SK-N-SH treated with all-trans-retinoic acid at 6 μM for 48 hours (cell line): ENCODE measurements at regions not wholly inside any gene's neighbourhood (a gene's known extent, or its start where the extent isn't known, plus 50 kb on each side); places are given as distances from the start of the nearest gene placed in this dataset.

ENCODE experiments used
- ATAC-seq: fragments of 200-7000 bp; cut with Tn5 transposase; 3 replicates; pipeline ENCODE4 v1.9.1; 2020; ENCODE audit warnings: mild to moderate bottlenecking, moderate library complexity
- ARNTL ChIP-seq: fragments of 450-650 bp; formaldehyde crosslinking; IDR thresholded peaks from 2 replicates; pipeline ENCODE4 v1.5.0; 2020; ENCODE audit warnings: low read depth, mild to moderate bottlenecking, moderate library complexity, borderline replicate concordance
- BACH2 ChIP-seq: fragments of 250-450 bp; sonication (Bioruptor Pico); IDR thresholded peaks from 2 replicates; pipeline ENCODE4 v1.9.0; 2021; ENCODE audit warnings: mild to moderate bottlenecking, borderline replicate concordance
- ESRRG ChIP-seq: fragments of 250-450 bp; sonication (Bioruptor Pico); IDR thresholded peaks from 2 replicates; pipeline ENCODE4 v1.6.1; 2021; ENCODE audit warnings: mild to moderate bottlenecking
- GLIS3 ChIP-seq: fragments of 250-450 bp; sonication (Bioruptor Pico); IDR thresholded peaks from 2 replicates; pipeline ENCODE4 v1.5.0; 2020; ENCODE audit warnings: mild to moderate bottlenecking, moderate library complexity
- ISL1 ChIP-seq: fragments of 250-450 bp; sonication (Bioruptor Pico); IDR thresholded peaks from 2 replicates; pipeline ENCODE4 v2.1.2; 2022; ENCODE audit warnings: mild to moderate bottlenecking, moderate library complexity
- OSR1 ChIP-seq: fragments of 250-450 bp; sonication (Bioruptor Pico); IDR thresholded peaks from 2 replicates; pipeline ENCODE4 v1.8.0; 2022; ENCODE audit warnings: moderate library complexity, mild to moderate bottlenecking, inconsistent platforms
- PPARA ChIP-seq: fragments of 250-450 bp; sonication (Bioruptor Pico); IDR thresholded peaks from 2 replicates; pipeline ENCODE4 v1.5.0; 2020; ENCODE audit warnings: mild to moderate bottlenecking, borderline replicate concordance
- RARB ChIP-seq: fragments of 250-450 bp; sonication (Bioruptor Pico); IDR thresholded peaks from 2 replicates; pipeline ENCODE4 v1.8.0; 2021; ENCODE audit warnings: mild to moderate bottlenecking, moderate library complexity
- TCF4 ChIP-seq: fragments of 250-450 bp; sonication (Bioruptor Pico); IDR thresholded peaks from 2 replicates; pipeline ENCODE4 v1.8.0; 2021; ENCODE audit warnings: mild to moderate bottlenecking, moderate library complexity, borderline replicate concordance
- TOX ChIP-seq: fragments of 250-450 bp; sonication (Bioruptor Pico); IDR thresholded peaks from 2 replicates; pipeline ENCODE4 v1.8.0; 2021; ENCODE audit warnings: mild to moderate bottlenecking, moderate library complexity, borderline replicate concordance
- ZC3H10 ChIP-seq: fragments of 250-450 bp; sonication (Bioruptor Pico); IDR thresholded peaks from 2 replicates; pipeline ENCODE4 v1.5.1; 2021; ENCODE audit warnings: mild to moderate bottlenecking, moderate library complexity
- ZFP30 ChIP-seq: fragments of 450-650 bp; formaldehyde crosslinking; IDR thresholded peaks from 2 replicates; pipeline ENCODE4 v1.5.0; 2022; ENCODE audit warnings: mild to moderate bottlenecking, moderate library complexity
- ZNF8 ChIP-seq: fragments of 450-650 bp; formaldehyde crosslinking; IDR thresholded peaks from 2 replicates; pipeline ENCODE4 v1.5.0; 2020; ENCODE audit warnings: mild to moderate bottlenecking, moderate library complexity
- TF ChIP-seq, protein P1 (sequence below): fragments of 250-450 bp; sonication (Bioruptor Pico); IDR thresholded peaks from 2 replicates; pipeline ENCODE4 v1.8.0; 2021; ENCODE audit warnings: low read depth, mild to moderate bottlenecking, moderate library complexity, borderline replicate concordance
- TF ChIP-seq, protein P2 (sequence below): fragments of 250-450 bp; sonication (Bioruptor Pico); IDR thresholded peaks from 2 replicates; pipeline ENCODE4 v1.5.1; 2021; ENCODE audit warnings: mild to moderate bottlenecking, moderate library complexity
- TF ChIP-seq, protein P3 (sequence below): fragments of 250-450 bp; sonication (Bioruptor Pico); IDR thresholded peaks from 2 replicates; pipeline ENCODE4 v1.5.1; 2020; ENCODE audit warnings: low read depth, mild to moderate bottlenecking, moderate library complexity
- TF ChIP-seq, protein P4 (sequence below): fragments of 250-450 bp; sonication (Bioruptor Pico); IDR thresholded peaks from 2 replicates; pipeline ENCODE4 v1.8.0; 2020; ENCODE audit warnings: mild to moderate bottlenecking, moderate library complexity, borderline replicate concordance
- TF ChIP-seq, protein P5 (sequence below): fragments of 250-450 bp; sonication (Bioruptor Pico); IDR thresholded peaks from 2 replicates; pipeline ENCODE4 v1.5.0; 2020; ENCODE audit warnings: mild to moderate bottlenecking, moderate library complexity

DNA sequence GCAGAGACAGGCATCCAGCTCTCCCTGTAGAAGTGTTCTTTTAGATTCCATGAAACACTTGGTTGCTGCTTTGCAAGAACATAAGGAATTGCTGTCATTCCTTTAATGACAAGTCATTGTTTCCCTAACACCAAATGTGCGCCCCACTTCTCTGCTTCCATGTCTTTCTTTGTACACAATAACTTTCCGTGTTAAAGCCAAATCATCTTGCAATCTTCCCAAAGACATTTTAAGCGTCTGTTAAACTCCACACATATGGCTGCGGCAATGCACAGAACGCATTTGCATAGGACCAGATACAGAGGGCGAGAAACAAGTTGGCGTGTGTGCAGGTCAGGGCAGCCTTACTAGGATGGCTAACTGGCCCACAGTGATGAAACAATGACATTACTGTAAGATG lies 399.3 kb upstream of the PRKCQ start (continued):
- TF ChIP-seq ARNTL (CRISPR knock-in tag) (no peak), GLIS3 (CRISPR knock-in tag) (no peak)

DNA sequence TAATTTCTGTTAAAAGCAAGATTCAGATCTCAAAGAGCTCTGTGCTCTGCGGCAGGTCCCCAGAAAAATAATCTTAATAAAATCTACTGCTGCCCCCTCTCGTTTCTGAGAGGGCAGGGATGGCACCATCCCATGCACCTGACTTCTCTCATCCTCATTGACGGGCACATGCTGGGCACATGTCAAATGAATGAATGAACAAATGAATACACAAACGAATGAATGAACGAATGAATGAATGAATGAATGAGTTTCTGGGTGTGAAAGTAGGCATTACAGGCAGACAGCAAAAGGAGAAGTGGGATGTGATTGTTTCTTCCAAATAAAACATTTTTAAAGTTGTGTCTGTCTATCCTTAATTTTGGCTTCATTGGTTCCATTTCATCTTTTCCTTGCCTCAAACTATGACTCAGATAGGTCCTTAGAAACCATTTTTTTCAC lies 398.1 kb upstream of the PRKCQ start:
- TF ChIP-seq ESRRG (CRISPR knock-in tag), result no peak
- TF ChIP-seq, protein P1, sequence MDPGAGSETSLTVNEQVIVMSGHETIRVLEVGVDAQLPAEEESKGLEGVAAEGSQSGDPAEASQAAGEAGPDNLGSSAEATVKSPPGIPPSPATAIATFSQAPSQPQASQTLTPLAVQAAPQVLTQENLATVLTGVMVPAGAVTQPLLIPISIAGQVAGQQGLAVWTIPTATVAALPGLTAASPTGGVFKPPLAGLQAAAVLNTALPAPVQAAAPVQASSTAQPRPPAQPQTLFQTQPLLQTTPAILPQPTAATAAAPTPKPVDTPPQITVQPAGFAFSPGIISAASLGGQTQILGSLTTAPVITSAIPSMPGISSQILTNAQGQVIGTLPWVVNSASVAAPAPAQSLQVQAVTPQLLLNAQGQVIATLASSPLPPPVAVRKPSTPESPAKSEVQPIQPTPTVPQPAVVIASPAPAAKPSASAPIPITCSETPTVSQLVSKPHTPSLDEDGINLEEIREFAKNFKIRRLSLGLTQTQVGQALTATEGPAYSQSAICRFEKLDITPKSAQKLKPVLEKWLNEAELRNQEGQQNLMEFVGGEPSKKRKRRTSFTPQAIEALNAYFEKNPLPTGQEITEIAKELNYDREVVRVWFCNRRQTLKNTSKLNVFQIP (CRISPR knock-in tag), result no peak
- no peak for TF ChIP-seq PPARA
- TF ChIP-seq, protein P2, sequence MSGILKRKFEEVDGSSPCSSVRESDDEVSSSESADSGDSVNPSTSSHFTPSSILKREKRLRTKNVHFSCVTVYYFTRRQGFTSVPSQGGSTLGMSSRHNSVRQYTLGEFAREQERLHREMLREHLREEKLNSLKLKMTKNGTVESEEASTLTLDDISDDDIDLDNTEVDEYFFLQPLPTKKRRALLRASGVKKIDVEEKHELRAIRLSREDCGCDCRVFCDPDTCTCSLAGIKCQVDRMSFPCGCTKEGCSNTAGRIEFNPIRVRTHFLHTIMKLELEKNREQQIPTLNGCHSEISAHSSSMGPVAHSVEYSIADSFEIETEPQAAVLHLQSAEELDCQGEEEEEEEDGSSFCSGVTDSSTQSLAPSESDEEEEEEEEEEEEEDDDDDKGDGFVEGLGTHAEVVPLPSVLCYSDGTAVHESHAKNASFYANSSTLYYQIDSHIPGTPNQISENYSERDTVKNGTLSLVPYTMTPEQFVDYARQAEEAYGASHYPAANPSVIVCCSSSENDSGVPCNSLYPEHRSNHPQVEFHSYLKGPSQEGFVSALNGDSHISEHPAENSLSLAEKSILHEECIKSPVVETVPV (CRISPR knock-in tag), result no peak
- TF ChIP-seq BACH2, result no peak
- TF ChIP-seq TOX (CRISPR knock-in tag), result no peak
- no peak for TF ChIP-seq ZFP30 (CRISPR knock-in tag)
- no peak for TF ChIP-seq TCF4 (CRISPR knock-in tag)
- TF ChIP-seq ARNTL (CRISPR knock-in tag), result no peak
- no peak for TF ChIP-seq ZC3H10
- TF ChIP-seq ISL1, result no peak
- no peak for TF ChIP-seq OSR1 (CRISPR knock-in tag)
- TF ChIP-seq GLIS3 (CRISPR knock-in tag), result no peak
- TF ChIP-seq RARB (CRISPR knock-in tag), result no peak
- TF ChIP-seq, protein P3, sequence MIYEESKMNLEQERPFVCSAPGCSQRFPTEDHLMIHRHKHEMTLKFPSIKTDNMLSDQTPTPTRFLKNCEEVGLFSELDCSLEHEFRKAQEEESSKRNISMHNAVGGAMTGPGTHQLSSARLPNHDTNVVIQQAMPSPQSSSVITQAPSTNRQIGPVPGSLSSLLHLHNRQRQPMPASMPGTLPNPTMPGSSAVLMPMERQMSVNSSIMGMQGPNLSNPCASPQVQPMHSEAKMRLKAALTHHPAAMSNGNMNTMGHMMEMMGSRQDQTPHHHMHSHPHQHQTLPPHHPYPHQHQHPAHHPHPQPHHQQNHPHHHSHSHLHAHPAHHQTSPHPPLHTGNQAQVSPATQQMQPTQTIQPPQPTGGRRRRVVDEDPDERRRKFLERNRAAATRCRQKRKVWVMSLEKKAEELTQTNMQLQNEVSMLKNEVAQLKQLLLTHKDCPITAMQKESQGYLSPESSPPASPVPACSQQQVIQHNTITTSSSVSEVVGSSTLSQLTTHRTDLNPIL (CRISPR knock-in tag), result no peak

DNA sequence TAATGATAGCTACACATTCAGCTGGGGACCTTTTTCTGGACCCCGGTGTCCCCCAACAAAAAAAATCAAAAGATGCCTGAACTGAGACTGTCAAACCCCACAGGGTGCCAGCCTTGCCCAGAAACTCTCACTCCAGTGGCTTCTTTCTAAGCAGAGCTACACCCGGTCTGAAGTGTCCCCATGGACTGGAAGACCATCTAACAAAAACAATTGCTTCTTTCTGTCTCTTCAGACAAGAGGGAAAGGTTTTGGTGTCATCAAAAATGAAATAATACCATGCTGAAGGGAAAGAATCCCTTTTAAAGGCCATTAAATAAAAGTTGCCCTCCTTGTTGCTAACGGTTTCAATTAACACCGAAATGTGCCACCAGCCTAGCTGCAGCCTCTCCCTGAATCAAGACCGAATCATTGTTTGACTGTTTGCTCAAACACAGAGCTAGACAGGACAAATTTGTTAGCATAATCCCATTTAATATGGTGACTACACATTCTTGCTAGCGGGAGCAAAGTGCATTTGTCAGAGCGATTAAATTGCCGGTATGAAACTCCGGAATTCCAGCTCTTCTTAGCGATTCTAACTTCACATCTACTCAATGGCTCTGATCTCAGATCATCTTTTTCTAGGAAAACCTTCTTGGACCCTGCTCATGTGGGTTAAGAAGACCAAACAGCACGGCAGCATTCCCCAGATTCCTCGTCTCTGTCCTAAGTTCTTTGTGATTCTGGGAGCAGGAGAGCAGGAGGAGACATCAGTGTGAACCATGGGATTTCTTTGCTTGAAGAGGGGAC lies 397.5 kb upstream of the PRKCQ start:
- no peak for TF ChIP-seq ISL1
- TF ChIP-seq, all 23 proteins: peak for 0
- no peak for ATAC-seq

More for the DNA sequence above, 398.1 kb upstream of the PRKCQ start:
- no peak for ATAC-seq

DNA sequence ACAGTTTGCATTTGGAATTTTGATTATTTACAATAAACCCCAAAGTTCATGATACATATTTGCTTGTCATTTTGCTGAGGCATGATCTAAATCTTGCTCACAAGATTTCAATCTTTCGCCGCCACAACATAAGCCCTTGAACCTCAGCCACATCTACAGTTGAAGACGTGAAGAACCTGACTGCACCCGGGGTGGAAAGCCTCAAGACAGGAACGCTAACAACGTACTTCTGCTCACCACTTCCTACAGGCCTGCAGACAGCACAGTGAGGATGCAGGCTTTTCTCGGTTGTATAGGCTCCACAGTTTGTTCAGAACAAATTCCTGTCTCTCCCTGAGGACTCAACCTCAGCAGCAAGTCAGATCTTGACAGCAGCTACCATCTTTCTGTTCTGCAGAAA lies 393.8 kb upstream of the PRKCQ start:
- ATAC-seq, result no peak
- TF ChIP-seq ESRRG (CRISPR knock-in tag) (no peak), ZNF8 (no peak), TCF4 (CRISPR knock-in tag) (no peak), BACH2 (no peak), ZFP30 (CRISPR knock-in tag) (no peak), OSR1 (CRISPR knock-in tag) (no peak)
- TF ChIP-seq, protein P4, sequence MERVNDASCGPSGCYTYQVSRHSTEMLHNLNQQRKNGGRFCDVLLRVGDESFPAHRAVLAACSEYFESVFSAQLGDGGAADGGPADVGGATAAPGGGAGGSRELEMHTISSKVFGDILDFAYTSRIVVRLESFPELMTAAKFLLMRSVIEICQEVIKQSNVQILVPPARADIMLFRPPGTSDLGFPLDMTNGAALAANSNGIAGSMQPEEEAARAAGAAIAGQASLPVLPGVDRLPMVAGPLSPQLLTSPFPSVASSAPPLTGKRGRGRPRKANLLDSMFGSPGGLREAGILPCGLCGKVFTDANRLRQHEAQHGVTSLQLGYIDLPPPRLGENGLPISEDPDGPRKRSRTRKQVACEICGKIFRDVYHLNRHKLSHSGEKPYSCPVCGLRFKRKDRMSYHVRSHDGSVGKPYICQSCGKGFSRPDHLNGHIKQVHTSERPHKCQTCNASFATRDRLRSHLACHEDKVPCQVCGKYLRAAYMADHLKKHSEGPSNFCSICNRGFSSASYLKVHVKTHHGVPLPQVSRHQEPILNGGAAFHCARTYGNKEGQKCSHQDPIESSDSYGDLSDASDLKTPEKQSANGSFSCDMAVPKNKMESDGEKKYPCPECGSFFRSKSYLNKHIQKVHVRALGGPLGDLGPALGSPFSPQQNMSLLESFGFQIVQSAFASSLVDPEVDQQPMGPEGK, result no peak
- TF ChIP-seq, protein P5, sequence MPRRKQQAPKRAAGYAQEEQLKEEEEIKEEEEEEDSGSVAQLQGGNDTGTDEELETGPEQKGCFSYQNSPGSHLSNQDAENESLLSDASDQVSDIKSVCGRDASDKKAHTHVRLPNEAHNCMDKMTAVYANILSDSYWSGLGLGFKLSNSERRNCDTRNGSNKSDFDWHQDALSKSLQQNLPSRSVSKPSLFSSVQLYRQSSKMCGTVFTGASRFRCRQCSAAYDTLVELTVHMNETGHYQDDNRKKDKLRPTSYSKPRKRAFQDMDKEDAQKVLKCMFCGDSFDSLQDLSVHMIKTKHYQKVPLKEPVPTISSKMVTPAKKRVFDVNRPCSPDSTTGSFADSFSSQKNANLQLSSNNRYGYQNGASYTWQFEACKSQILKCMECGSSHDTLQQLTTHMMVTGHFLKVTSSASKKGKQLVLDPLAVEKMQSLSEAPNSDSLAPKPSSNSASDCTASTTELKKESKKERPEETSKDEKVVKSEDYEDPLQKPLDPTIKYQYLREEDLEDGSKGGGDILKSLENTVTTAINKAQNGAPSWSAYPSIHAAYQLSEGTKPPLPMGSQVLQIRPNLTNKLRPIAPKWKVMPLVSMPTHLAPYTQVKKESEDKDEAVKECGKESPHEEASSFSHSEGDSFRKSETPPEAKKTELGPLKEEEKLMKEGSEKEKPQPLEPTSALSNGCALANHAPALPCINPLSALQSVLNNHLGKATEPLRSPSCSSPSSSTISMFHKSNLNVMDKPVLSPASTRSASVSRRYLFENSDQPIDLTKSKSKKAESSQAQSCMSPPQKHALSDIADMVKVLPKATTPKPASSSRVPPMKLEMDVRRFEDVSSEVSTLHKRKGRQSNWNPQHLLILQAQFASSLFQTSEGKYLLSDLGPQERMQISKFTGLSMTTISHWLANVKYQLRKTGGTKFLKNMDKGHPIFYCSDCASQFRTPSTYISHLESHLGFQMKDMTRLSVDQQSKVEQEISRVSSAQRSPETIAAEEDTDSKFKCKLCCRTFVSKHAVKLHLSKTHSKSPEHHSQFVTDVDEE (CRISPR knock-in tag), result no peak
